ENCODE measurements at regions not wholly inside any gene's neighbourhood (a gene's known extent, or its start where the extent isn't known, plus 50 kb on each side); places are given as distances from the start of the nearest gene placed in this dataset.

GRCh38 chr18:54777118-54777791 lies 51.0 kb upstream of the RAB27B start:
- Histone ChIP-seq H3K27me3 (replicated peaks; ENCODE audit: control insufficient read depth, insufficient read depth, low read length, poor library complexity, severe bottlenecking) (no peaks in the 10 kb centered on the region), H3K9me3 (ENCODE audit: control insufficient read depth, low read length) (no peaks in the 10 kb centered on the region), H3K36me3 (ENCODE audit: control insufficient read depth, insufficient read depth, low read length) (no peaks in the 10 kb centered on the region), H3K27ac (ENCODE audit: insufficient read depth, low read length, poor library complexity, severe bottlenecking) (no peak overlapping the region), H3K4me1 (ENCODE audit: control insufficient read depth, insufficient read depth, low read length, poor library complexity, severe bottlenecking) (no peaks in the 10 kb centered on the region), H3K4me3 (ENCODE audit: insufficient read depth, low read depth, low read length, poor library complexity, severe bottlenecking) (no peak overlapping the region)
- DNase-seq = no peak

GRCh38 chr18:54777989-54778388 lies 50.3 kb upstream of the RAB27B start:
- no peaks in the 10 kb centered on the region for H3K4me1 ChIP-seq (ENCODE audit: control insufficient read depth, insufficient read depth, low read length, poor library complexity, severe bottlenecking)
- H3K4me3 ChIP-seq (ENCODE audit: insufficient read depth, low read depth, low read length, poor library complexity, severe bottlenecking) = no peak overlapping the region
- H3K27ac ChIP-seq (ENCODE audit: insufficient read depth, low read length, poor library complexity, severe bottlenecking) = no peak overlapping the region
- no peaks in the 10 kb centered on the region for H3K9me3 ChIP-seq (ENCODE audit: control insufficient read depth, low read length)
- DNase-seq = no peak
- no peaks in the 10 kb centered on the region for H3K36me3 ChIP-seq (ENCODE audit: control insufficient read depth, insufficient read depth, low read length)
- H3K27me3 ChIP-seq (replicated peaks; ENCODE audit: control insufficient read depth, insufficient read depth, low read length, poor library complexity, severe bottlenecking) = no peaks in the 10 kb centered on the region

All from effector memory CD4-positive, alpha-beta T cell (primary cell).